ENCODE measurements at regions not wholly inside any gene's neighbourhood (a gene's known extent, or its start where the extent isn't known, plus 50 kb on each side); places are given as distances from the start of the nearest gene placed in this dataset.

DNA sequence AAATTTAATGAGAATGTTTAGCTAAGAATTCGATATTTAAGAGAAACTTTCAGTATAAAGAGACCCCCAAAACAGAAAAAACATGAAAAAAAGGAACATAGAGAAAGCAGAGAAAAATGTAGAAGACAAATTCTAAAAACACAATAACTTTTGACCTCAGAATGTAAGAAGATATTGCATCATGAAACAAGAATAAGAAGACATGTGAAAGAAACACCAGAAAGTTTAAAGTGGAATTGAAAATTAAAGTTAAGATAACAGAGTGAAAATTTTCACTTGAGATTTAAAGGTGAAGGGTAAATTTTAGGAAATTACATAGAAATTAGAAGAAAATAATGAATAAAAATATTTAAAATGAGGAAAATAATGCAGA lies 78.2 kb upstream of the FAM3C start:
- no peak for TF ChIP-seq POLR2A (IDR thresholded peaks at IDR 0.05; ENCODE audit: low read length)
- no peak for TF ChIP-seq GATA1 (IDR thresholded peaks at IDR 0.05; ENCODE audit: low read depth, low read length)
